ENCODE measurements at regions not wholly inside any gene's neighbourhood (a gene's known extent, or its start where the extent isn't known, plus 50 kb on each side); places are given as distances from the start of the nearest gene placed in this dataset.

GRCh38 chr14:71331403-71331802 lies 424.1 kb downstream of the PCNX1 start:
- intact Hi-C loops (cut with micrococcal nuclease): loop anchor here (1.0 to 2.0 kb wide), 2 partner anchors 80 to 635 kb away; no protein-coding TSS in a partner anchor
- no peak for DNase-seq (ENCODE audit: low spot score)
- H3K4me3 Mint-ChIP-seq: peak overlapping the region; percentile 42
- peak overlapping the region; percentile 89 for H3K27ac Mint-ChIP-seq
- no peaks in the 10 kb centered on the region for H3K27me3 Mint-ChIP-seq (ENCODE audit: insufficient read depth)
- H3K36me3 Mint-ChIP-seq (ENCODE audit: low read depth): peaks cover 44% of the 10 kb centered on the region
- peaks cover 71% of the 10 kb centered on the region for H3K4me1 Mint-ChIP-seq (ENCODE audit: low read depth)
- peaks cover 9% of the 10 kb centered on the region for H3K9me3 Mint-ChIP-seq

- H3K4me1 Mint-ChIP-seq (ENCODE audit: low read depth): peaks cover 67% of the 10 kb centered on the region
- peaks cover 9% of the 10 kb centered on the region for H3K9me3 Mint-ChIP-seq
- no peak for DNase-seq (ENCODE audit: low spot score)
- H3K27ac Mint-ChIP-seq: peak overlapping the region; percentile 20
- peaks cover 52% of the 10 kb centered on the region for H3K36me3 Mint-ChIP-seq (ENCODE audit: low read depth)
- no peak overlapping the region for H3K4me3 Mint-ChIP-seq
- intact Hi-C loops (cut with micrococcal nuclease): loop anchor here (1.0 to 2.0 kb wide), 11 partner anchors 12 to 310 kb away; partner anchors contain the start of gene SIPA1L1
- no peaks in the 10 kb centered on the region for H3K27me3 Mint-ChIP-seq (ENCODE audit: insufficient read depth)
Measured at GRCh38 chr14:71332476-71332875, 425.2 kb downstream of the PCNX1 start.

- DNase-seq (ENCODE audit: low spot score): no peak
- Mint-ChIP-seq H3K27ac (peak overlapping the region; percentile 73), H3K4me3 (no peak overlapping the region), H3K36me3 (ENCODE audit: low read depth) (peaks cover 52% of the 10 kb centered on the region), H3K27me3 (ENCODE audit: insufficient read depth) (no peaks in the 10 kb centered on the region), H3K9me3 (peaks cover 9% of the 10 kb centered on the region), H3K4me1 (ENCODE audit: low read depth) (peaks cover 55% of the 10 kb centered on the region)
- intact Hi-C loops (cut with micrococcal nuclease): loop anchor here (1.0 to 2.0 kb wide), 6 partner anchors 8 to 311 kb away; no protein-coding TSS in a partner anchor
Measured at GRCh38 chr14:71333705-71334104, 426.4 kb downstream of the PCNX1 start.

- no peak for DNase-seq (ENCODE audit: low spot score)
- intact Hi-C loops (cut with micrococcal nuclease): no loop called here
- H3K36me3 Mint-ChIP-seq (ENCODE audit: low read depth): peaks cover 49% of the 10 kb centered on the region
- H3K9me3 Mint-ChIP-seq: peaks cover 9% of the 10 kb centered on the region
- H3K27ac Mint-ChIP-seq: no peak overlapping the region
- no peak overlapping the region for H3K4me3 Mint-ChIP-seq
- no peaks in the 10 kb centered on the region for H3K27me3 Mint-ChIP-seq (ENCODE audit: insufficient read depth)
- peaks cover 44% of the 10 kb centered on the region for H3K4me1 Mint-ChIP-seq (ENCODE audit: low read depth)
Measured at GRCh38 chr14:71336489-71337192, 429.4 kb downstream of the PCNX1 start.

GRCh38 chr14:71338153-71338552 lies 430.9 kb downstream of the PCNX1 start:
- no peak overlapping the region for H3K4me3 Mint-ChIP-seq
- H3K27ac Mint-ChIP-seq: no peak overlapping the region
- no peak for DNase-seq (ENCODE audit: low spot score)
- peaks cover 9% of the 10 kb centered on the region for H3K9me3 Mint-ChIP-seq
- H3K4me1 Mint-ChIP-seq (ENCODE audit: low read depth): peaks cover 33% of the 10 kb centered on the region
- H3K27me3 Mint-ChIP-seq (ENCODE audit: insufficient read depth): no peaks in the 10 kb centered on the region
- peaks cover 50% of the 10 kb centered on the region for H3K36me3 Mint-ChIP-seq (ENCODE audit: low read depth)
- intact Hi-C loops (cut with micrococcal nuclease): no loop called here

- Mint-ChIP-seq H3K27ac (no peak overlapping the region), H3K4me3 (no peak overlapping the region), H3K4me1 (ENCODE audit: low read depth) (peaks cover 30% of the 10 kb centered on the region), H3K27me3 (ENCODE audit: insufficient read depth) (no peaks in the 10 kb centered on the region), H3K36me3 (ENCODE audit: low read depth) (peaks cover 44% of the 10 kb centered on the region), H3K9me3 (no peaks in the 10 kb centered on the region)
- intact Hi-C loops (cut with micrococcal nuclease): loop anchor here (5.0 kb wide), 1 partner anchor 42 kb away; no protein-coding TSS in a partner anchor
- no peak for DNase-seq (ENCODE audit: low spot score)
Measured at GRCh38 chr14:71339650-71340415, 432.6 kb downstream of the PCNX1 start.

- Mint-ChIP-seq H3K4me1 (ENCODE audit: low read depth) (peaks cover 31% of the 10 kb centered on the region), H3K27ac (no peak overlapping the region), H3K27me3 (ENCODE audit: insufficient read depth) (no peaks in the 10 kb centered on the region), H3K36me3 (ENCODE audit: low read depth) (peaks cover 39% of the 10 kb centered on the region), H3K4me3 (no peak overlapping the region), H3K9me3 (no peaks in the 10 kb centered on the region)
- intact Hi-C loops (cut with micrococcal nuclease): loop anchor here (5.0 kb wide), 1 partner anchor 41 kb away; no protein-coding TSS in a partner anchor
- DNase-seq (ENCODE audit: low spot score): no peak
Measured at GRCh38 chr14:71341156-71341555, 433.9 kb downstream of the PCNX1 start.

GRCh38 chr14:71343724-71344123 lies 436.5 kb downstream of the PCNX1 start:
- peaks cover 55% of the 10 kb centered on the region for H3K4me1 Mint-ChIP-seq (ENCODE audit: low read depth)
- H3K4me3 Mint-ChIP-seq: no peak overlapping the region
- H3K36me3 Mint-ChIP-seq (ENCODE audit: low read depth): peaks cover 30% of the 10 kb centered on the region
- H3K27me3 Mint-ChIP-seq (ENCODE audit: insufficient read depth): no peaks in the 10 kb centered on the region
- no peaks in the 10 kb centered on the region for H3K9me3 Mint-ChIP-seq
- intact Hi-C loops (cut with micrococcal nuclease): loop anchor here (5.0 kb wide), 1 partner anchor 39 kb away; no protein-coding TSS in a partner anchor
- no peak overlapping the region for H3K27ac Mint-ChIP-seq
- no peak for DNase-seq (ENCODE audit: low spot score)

- no peak overlapping the region for H3K4me3 Mint-ChIP-seq
- peaks cover 62% of the 10 kb centered on the region for H3K4me1 Mint-ChIP-seq (ENCODE audit: low read depth)
Measured at GRCh38 chr14:71344506-71344905, 437.2 kb downstream of the PCNX1 start.

GRCh38 chr14:71346685-71347084 lies 439.4 kb downstream of the PCNX1 start:
- peaks cover 36% of the 10 kb centered on the region for H3K36me3 Mint-ChIP-seq (ENCODE audit: low read depth)
- no peak for DNase-seq (ENCODE audit: low spot score)
- H3K4me1 Mint-ChIP-seq (ENCODE audit: low read depth): peaks cover 62% of the 10 kb centered on the region
- H3K9me3 Mint-ChIP-seq: peaks cover 9% of the 10 kb centered on the region
- intact Hi-C loops (cut with micrococcal nuclease): no loop called here
- H3K27ac Mint-ChIP-seq: no peak overlapping the region
- H3K27me3 Mint-ChIP-seq (ENCODE audit: insufficient read depth): no peaks in the 10 kb centered on the region
- no peak overlapping the region for H3K4me3 Mint-ChIP-seq

More at GRCh38 chr14:71344506-71344905, 437.2 kb downstream of the PCNX1 start:
- intact Hi-C loops (cut with micrococcal nuclease): loop anchor here (5.0 kb wide), 1 partner anchor 38 kb away; no protein-coding TSS in a partner anchor
- DNase-seq (ENCODE audit: low spot score): no peak
- Mint-ChIP-seq H3K9me3 (no peaks in the 10 kb centered on the region), H3K27me3 (ENCODE audit: insufficient read depth) (no peaks in the 10 kb centered on the region), H3K36me3 (ENCODE audit: low read depth) (peaks cover 31% of the 10 kb centered on the region), H3K27ac (no peak overlapping the region)

- peaks cover 45% of the 10 kb centered on the region for H3K36me3 Mint-ChIP-seq (ENCODE audit: low read depth)
- peaks cover 62% of the 10 kb centered on the region for H3K4me1 Mint-ChIP-seq (ENCODE audit: low read depth)
- no peak overlapping the region for H3K4me3 Mint-ChIP-seq
Measured at GRCh38 chr14:71348394-71348793, 441.1 kb downstream of the PCNX1 start.

GRCh38 chr14:71348817-71349216 lies 441.6 kb downstream of the PCNX1 start:
- Mint-ChIP-seq H3K4me1 (ENCODE audit: low read depth) (peaks cover 58% of the 10 kb centered on the region), H3K27ac (no peak overlapping the region), H3K27me3 (ENCODE audit: insufficient read depth) (no peaks in the 10 kb centered on the region), H3K9me3 (peaks cover 18% of the 10 kb centered on the region), H3K36me3 (ENCODE audit: low read depth) (peaks cover 45% of the 10 kb centered on the region), H3K4me3 (no peak overlapping the region)
- DNase-seq (ENCODE audit: low spot score): no peak
- intact Hi-C loops (cut with micrococcal nuclease): no loop called here

More at GRCh38 chr14:71348394-71348793, 441.1 kb downstream of the PCNX1 start:
- Mint-ChIP-seq H3K27ac (no peak overlapping the region), H3K27me3 (ENCODE audit: insufficient read depth) (no peaks in the 10 kb centered on the region), H3K9me3 (peaks cover 18% of the 10 kb centered on the region)
- intact Hi-C loops (cut with micrococcal nuclease): no loop called here
- DNase-seq (ENCODE audit: low spot score): no peak

- Mint-ChIP-seq H3K4me1 (ENCODE audit: low read depth) (peaks cover 47% of the 10 kb centered on the region), H3K9me3 (peaks cover 26% of the 10 kb centered on the region), H3K27ac (no peak overlapping the region), H3K27me3 (ENCODE audit: insufficient read depth) (no peaks in the 10 kb centered on the region), H3K36me3 (ENCODE audit: low read depth) (peaks cover 49% of the 10 kb centered on the region), H3K4me3 (no peak overlapping the region)
- no peak for DNase-seq (ENCODE audit: low spot score)
- intact Hi-C loops (cut with micrococcal nuclease): no loop called here
Measured at GRCh38 chr14:71354142-71354541, 446.9 kb downstream of the PCNX1 start.

Data from activated T-helper 1 cell treated with anti-CD3 and anti-CD28 coated beads, Interleukin-12 subunit alpha, Interleukin-12 subunit beta, Interleukin-2, Interleukin-4 antibody, amounts not matched to agents 30 ng/mL and 10 ng/mL and 1 ng/mL, durations not matched to agents 14 hours and 24 hours and 36 hours (primary cell).